ENCODE measurements at regions not wholly inside any gene's neighbourhood (a gene's known extent, or its start where the extent isn't known, plus 50 kb on each side); places are given as distances from the start of the nearest gene placed in this dataset.

DNA sequence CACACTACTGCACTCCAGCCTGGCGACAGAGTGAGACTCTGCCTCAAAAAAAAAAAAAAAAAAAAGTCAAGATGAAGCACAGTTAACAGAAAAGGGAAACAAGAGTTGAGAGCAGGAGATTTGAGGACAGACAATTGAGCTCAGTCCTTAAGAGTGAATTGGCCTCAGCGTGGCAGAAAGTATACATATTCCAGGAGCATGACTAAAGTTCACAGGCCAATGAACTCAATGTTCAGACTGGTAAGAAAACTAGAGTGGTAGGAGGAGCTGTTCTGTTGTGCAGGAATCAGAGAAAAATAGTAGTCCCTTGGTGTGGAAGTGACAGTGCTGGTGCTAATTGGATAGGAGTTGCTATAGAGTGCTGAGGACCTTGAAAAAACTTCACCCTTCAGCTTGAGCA is 60.0 kb downstream of the NRN1 start:
- intact Hi-C loops (cut with DNase I): no loop called here
- no peak for ATAC-seq
- no peak for DNase-seq

DNA sequence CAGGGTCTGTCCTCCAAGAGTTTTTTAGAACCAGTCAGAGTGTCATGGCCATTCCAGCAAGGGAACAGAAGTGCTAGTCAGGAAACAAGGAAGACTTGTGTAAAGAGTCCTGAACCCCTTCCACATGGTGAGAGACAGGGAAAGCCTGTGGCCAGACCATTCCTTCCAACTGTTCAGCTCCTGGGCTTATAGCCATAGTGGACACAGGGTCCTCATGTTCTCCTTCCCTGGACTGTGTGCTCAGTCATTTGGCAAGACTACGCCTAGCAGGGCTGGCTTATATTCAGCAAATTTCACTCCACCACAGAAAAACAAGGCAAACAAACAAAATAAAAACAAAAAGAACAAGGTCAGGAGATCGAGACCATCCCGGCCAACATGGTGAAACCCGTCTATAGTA is 60.5 kb downstream of the NRN1 start:
- ATAC-seq (peak; percentile 15 to 63), DNase-seq (no peak)
- intact Hi-C loops (cut with DNase I): no loop called here

DNA sequence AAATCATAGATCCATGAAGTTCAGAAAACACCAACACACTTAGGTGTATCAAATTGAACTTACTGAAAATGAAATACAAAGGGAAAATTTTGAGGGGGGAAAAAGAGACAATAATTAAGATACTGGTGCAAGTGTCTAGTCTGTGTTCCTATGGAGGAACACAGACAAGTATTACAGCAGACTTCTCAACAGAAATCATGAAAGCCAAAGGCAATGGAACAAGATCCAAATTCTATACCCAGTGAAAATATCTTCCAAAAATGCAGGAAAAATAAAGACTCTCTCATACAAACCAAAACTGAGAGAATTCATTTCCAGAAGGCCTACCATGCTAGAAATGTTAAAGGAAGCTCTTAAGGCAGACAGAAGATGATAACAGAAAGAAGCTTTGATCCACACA is 63.1 kb downstream of the NRN1 start:
- intact Hi-C loops (cut with DNase I): no loop called here
- DNase-seq (no peak), ATAC-seq (no peak)

DNA sequence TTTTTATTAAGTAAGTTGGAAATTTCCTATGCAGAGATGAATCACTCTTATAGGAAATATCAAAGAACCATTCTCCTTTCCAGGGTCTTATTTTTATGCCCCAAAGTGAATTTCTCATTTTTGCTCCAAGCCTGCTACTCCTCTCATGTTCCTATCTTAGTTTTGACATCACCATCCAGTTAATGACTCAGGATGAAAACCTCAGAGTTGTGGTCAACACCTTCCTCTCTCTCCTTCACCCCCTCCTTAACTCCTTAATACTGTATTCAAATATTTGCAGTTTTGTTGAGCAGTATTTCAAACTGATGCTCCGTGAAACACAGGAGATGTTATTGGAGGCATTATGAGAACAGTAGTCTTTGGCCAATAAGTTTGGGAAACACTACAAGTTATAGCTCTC is 64.1 kb downstream of the NRN1 start:
- DNase-seq (no peak), ATAC-seq (no peak)
- intact Hi-C loops (cut with DNase I): no loop called here

DNA sequence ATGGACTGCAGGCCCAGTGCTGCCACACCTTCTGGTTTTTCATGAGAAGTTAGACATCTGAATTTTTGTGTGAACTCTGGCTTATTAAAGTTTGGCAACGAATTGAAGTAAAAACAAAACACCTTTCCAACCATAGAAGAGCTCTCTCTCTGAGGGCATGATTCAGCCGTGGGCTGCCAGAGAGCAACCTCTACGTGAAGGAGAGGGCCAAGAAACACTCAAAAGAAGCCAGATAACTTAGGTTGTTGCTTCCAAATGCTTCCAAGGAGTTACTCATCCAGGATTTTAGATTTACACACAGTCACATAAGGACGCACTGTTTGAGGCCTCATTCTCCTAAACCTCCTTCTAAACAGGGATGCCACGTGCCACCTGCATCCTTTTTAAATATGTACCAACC is 65.5 kb downstream of the NRN1 start:
- ATAC-seq (peak; percentile 34 to 96), DNase-seq (no peak)
- intact Hi-C loops (cut with DNase I): no loop called here

DNA sequence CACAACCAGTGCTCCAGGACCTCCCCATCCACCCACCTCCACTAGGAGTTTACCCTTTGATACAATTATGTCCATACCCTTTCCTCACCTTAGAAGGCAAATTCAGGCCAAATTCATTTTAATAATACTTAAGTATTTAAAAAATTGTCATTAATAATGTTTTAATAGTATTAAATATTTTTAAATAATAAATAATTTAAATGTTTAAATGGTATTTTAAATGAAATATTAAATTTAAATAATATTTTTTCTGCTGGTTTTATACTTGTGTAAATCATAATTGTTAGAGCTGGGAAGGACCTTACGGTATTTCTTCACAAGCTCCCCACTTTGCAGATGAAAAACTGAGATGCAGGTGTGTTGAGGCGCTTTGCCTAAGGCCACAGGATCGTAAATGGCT is 67.8 kb downstream of the NRN1 start:
- intact Hi-C loops (cut with DNase I): no loop called here
- no peak for DNase-seq
- ATAC-seq: no peak

DNA sequence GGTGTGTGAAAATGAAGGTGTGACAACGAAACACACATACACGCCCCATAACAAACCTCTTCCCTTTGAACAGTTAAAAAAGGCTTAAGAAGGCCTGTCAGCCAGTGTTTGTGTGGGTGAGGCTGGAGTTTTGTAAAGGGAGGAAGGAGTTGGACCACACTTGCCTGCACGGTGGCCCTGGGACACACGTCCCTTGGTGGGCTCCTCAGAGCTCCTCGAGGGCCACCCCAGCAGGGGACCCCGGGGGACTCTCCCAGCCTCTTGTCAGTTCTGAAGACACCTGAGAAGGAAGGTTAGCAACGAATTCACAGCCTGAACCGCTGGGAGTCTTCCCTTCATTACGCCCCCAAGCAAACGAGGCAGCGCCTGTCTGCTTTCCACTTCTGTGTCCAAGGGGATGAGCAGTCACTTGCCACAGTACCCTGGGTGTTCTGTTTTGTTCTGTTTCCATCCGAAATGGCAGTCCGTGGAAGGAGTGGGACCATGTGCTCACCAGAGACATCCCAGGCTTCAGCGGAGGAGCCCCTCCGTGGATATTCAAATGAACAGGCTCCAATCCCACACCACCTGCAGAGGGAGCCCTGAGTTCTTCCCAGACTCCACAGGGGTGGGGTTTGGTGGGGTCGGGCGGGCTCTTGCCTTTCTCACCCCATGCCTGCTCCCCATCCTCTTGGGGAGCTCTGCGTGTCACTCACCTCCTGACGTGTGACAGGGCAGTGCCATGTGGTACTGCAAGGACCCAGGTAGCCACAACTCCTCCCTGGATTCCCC is 68.6 kb downstream of the NRN1 start:
- intact Hi-C loops (cut with DNase I): no loop called here
- DNase-seq: no peak
- no peak for ATAC-seq

DNA sequence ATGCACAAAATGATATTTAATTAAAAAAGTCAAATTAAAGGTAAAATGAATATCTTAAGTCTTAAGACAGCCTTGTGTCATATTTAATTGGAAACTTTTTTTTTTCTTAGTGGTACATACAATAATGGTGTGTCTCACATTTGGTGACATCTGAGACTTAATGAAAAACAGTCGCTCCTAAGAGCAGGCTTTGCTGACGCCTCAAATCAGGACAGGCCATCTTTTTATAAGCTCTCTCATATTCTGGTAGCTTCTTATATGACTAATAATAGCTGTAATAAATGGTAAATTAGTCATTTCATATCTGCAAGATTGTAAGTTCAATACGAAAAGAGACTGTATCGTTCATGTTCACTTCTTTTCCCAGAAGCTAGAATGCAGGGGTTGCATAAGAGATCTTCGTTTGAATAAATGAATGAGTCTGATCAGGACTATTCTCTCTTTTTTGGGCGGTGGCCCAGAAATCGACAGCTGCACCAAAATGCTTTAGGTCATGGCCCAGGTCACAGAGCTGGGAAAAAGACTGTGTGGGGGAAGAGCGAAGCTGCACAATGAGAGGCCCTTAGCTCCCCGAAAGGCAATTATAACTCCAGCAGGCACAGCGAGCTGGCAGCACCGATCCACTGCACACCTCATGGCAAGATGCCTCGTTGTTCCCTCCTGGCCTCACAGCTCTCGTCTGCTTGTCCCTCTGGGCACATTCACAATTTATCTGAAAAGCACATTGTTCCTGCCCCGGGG is 69.4 kb downstream of the NRN1 start:
- ATAC-seq (no peak), DNase-seq (no peak)
- intact Hi-C loops (cut with DNase I): no loop called here

DNA sequence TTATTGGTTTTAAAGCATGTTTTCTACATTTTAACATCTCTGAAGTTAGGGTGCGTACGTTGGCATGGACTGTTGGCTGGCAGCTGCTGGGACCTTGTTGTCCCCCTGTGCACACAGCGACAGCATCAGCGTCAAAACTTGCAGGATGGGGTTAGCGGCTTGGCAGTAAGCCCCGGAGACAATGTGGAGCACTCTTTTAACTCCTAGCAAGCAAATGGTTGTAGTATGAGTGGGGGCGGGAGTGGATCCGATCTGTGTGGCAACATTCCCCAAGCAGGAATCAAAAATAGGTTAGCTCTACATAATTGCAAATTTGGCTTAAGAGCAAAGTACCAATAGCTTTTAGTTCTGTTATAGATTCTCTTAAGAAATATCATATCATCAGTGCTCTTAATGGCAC is 70.1 kb downstream of the NRN1 start:
- DNase-seq (no peak), ATAC-seq (no peak)
- intact Hi-C loops (cut with DNase I): no loop called here

DNA sequence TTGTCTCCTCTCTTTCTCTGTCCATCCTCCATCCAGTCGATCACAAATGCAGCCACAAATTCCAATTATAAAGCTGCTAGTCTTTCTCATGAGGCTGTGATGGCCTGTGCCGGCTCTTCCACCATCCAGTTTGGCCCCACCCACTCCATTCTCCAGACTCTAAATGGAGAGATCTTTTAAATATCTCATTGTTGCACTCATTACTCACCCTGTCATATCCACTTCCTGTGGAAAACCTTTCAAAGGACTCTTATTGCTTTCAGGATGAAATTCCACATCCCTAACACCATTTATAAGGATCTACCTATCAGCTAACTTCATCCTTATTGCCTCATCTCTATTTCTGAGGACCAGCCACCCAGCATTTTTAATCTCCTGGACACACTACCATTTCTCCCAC is 70.6 kb downstream of the NRN1 start:
- ATAC-seq (no peak), DNase-seq (no peak)
- intact Hi-C loops (cut with DNase I): no loop called here

DNA sequence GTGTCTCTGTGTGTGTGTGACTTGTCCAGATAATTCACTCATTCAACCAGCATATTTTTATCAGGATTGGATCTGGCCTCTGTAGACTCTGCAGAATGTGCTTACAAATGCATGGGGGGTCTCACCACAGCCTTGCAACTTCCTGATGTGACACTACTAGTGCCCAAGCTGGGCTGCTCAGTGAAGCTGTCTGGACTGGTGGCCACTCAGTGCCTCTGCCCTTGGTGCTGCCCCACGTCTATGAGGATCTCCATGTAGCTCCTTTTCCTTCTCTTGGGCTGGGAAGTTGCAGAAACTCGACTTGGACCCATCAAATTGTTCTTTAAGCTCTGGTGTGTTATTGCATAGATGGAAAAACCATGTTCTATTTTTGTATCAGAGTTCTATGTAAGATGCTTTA is 75.8 kb downstream of the NRN1 start:
- intact Hi-C loops (cut with DNase I): no loop called here
- ATAC-seq: no peak

DNA sequence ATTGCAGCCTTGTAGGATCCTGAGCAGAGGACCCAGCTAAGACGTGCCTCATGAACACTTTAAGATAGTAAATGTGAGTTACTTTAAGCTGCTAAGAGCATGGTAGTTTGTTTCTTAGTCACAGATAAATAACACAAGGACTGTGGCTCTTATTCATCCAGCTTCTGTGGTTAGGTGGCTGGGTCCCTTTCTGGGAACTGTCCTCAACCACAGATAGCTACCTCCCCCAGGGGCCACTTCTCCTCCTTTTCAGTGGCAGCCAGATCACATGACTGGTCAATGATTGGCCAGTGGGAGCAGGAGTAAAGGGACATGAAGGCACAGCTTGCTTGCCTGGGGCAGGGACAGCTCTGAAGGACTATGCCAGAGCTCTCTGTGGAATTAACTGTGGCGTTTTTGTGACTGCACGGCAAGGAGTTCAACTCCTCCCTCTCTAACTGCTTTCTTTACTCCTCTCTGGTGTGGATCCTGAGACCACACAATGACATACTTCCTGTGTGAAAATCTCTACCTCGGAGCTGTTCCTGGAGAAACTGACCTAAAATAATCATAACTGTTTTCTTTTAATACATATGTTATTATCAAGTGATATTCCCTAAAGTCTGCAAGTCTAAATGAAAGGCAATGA is 76.5 kb downstream of the NRN1 start:
- no peak for ATAC-seq
- DNase-seq: no peak
- intact Hi-C loops (cut with DNase I): no loop called here

More for the DNA sequence above, 75.8 kb downstream of the NRN1 start:
- DNase-seq: no peak

DNA sequence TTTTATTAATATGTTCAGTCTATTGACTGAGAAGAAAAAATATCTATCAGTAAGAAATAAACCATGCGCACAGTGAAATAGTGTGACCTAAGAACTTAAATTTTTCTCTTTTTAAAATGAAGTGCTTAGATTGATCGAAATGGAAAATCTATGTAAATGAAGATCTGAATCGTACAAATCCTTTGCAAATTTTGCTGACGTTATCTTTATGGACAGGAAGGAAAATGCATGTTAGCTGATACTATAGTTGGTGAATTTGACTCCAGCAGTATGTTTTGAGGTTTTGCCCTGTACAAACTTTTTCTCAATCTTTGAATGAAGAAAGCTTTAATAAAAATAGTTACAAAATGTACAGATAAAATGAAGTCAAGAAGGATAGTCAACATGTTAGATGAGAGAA is 82.9 kb downstream of the NRN1 start:
- intact Hi-C loops (cut with DNase I): no loop called here
- no peak for DNase-seq
- ATAC-seq: no peak

DNA sequence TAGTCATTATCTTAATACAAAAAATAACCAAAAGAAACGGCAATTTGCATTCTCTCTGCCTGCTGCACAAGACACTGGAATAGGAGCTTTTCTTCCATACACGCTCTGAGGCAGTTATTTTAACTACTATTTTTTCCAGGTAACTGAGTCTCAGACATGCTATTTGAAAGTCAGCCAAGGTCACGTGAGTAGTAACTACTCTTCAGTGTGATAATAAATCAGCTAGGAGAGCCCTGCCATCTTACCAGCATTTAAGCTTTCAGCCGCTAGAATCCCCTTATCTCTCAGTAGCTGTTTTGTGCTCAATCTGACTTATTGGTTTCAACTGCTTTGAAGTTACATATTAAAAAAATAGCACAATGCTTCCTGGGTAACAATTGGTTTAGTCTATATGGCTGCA is 84.5 kb downstream of the NRN1 start:
- ATAC-seq: no peak
- no peak for DNase-seq
- intact Hi-C loops (cut with DNase I): no loop called here

DNA sequence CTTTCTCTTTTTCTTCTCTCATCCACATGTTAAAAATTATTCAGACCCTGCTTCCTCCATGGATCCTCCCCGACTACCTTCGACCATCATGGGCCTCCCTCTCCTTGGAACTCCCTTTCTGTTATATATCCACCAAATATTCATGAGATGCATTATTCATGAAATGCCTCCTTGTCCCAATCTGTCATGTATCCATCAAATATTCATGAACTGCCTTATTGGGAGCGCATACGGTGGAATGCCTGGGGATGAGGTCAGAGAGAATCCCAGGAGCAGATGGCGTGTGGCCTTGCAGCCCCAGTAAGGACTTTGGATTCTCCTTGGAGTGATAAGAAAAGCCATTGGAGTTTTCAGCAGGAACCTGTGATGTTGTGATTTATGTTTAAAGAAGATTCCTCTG is 97.0 kb downstream of the NRN1 start:
- no peak for DNase-seq
- no peak for ATAC-seq
- intact Hi-C loops (cut with DNase I): no loop called here

DNA sequence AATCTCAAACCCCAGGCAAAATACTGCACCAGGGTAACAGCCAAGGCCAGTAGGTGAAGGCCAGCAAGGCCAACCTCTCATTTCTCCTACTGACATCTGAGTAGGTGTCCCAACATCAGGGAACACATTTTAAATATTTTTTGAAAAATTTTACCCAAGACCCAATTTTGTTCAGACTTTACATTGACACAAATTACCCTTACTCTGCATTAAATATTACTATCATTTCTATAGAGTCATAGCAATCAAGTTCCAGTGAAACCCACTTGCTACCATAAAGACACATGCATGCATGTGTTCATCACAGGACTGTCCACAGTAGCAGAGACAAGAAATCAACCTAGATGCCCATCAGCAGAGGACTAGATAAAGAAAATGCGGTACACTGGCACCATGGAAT is 99.9 kb downstream of the NRN1 start:
- DNase-seq (no peak), ATAC-seq (no peak)
- intact Hi-C loops (cut with DNase I): no loop called here

DNA sequence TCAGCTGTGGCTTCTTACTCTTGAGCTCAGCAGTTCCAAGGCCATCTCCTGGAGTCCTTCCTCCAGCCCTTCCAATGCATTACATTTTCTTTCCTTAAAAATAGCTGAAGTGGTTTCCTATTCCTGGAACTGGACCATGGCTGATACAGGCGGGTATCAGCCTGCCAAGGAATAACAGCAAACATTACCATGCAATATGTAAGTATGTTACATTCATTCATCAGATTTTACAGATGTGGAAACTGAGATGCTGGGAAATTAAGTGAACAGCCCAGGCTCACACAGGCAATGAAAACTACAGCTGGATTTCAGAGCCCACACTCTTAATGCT is 100.4 kb downstream of the NRN1 start:
- intact Hi-C loops (cut with DNase I): no loop called here
- DNase-seq (no peak), ATAC-seq (no peak)

DNA sequence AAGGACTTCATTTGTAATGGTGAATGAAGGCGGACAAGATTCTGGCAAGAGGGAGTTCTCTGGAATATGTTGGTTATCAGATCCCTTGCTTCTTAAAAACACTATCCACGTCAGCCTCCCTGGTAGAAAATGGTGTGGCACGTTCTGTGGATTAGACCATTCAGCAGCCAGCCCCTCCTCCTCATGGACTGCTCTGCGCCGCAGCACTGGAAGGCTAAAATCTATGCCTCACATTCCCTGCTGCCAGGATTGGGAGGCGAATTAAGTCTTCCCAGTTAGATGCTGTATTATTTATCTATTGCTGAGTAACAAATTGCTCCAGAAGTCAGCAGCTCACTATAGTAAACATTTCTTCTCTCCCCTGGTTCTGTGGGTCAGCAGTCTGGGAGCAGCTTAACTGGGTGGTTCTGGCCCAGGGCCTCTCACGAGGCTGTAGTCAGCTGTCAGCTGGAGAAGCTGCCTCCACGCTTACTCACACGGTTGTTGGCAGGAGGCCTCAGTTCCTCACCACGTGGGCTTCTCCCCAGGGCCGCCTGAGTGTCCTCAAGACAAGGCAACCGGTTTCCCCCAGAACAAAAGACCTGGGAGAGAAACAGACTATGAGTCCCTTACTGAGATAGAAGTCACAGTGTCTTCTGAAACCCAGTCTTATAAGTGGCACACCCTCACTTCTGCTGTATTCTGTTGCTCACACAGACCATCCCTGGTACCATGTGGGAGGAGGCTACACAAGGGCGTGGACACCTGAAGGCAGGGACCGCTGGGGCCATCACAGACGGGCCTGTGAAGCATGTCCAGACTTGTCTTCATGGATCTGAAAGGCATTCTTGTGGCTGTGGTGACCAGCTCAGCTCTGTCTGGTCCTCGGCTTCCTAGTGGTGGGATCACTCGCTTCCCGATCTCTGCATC is 101.0 kb downstream of the NRN1 start:
- ATAC-seq (peak; percentile 97 to 99), DNase-seq (peak; percentile 84)
- intact Hi-C loops (cut with DNase I): no loop called here

DNA sequence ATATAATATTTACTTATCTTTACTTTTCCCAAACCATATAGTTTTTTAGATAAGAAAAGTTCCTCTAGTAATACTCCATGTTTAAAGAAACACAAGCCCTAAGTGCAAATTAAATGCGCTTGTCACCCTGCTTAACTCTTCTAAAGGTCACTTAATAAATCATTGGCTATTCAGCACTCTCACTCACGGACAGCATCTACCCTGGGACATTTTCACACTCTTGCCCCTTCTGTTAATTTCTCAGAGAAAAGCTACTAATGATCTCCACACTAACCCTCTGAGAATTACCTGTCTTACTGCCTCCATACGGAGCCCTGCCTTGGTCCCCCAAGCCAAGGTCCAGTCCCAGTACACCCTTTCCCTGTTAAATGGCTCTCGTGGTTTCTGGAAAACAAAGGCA is 102.2 kb downstream of the NRN1 start:
- intact Hi-C loops (cut with DNase I): no loop called here
- DNase-seq: no peak
- ATAC-seq: no peak

All from left cardiac atrium (tissue), 4 donors.